Neural cell (in vitro differentiated cells): ENCODE measurements at regions not wholly inside any gene's neighbourhood (a gene's known extent, or its start where the extent isn't known, plus 50 kb on each side); places are given as distances from the start of the nearest gene placed in this dataset.

Experiments used
- CTCF ChIP-seq: fragments of 450-650 bp; IDR thresholded peaks from 2 replicates; pipeline ENCODE4 v1.5.1; 2014; ENCODE audit warnings: antibody characterized with exemption, mild to moderate bottlenecking, moderate library complexity; ENCODE audit not compliant: poor library complexity, severe bottlenecking
- EP300 ChIP-seq: fragments of 450-650 bp; conservative IDR thresholded peaks from 2 replicates; pipeline ENCODE4 v1.6.1; 2014; ENCODE audit warnings: antibody characterized with exemption, mild to moderate bottlenecking, moderate library complexity; ENCODE audit not compliant: poor library complexity, severe bottlenecking
- EZH2 ChIP-seq: fragments of 200-600, 300-800 bp; shearing (Covaris generic), sonication (generic); IDR thresholded peaks from 2 replicates; pipeline ENCODE4 v1.6.1; 2014; ENCODE audit warnings: antibody characterized with exemption, low read length, borderline replicate concordance, mild to moderate bottlenecking; ENCODE audit not compliant: insufficient read depth, poor library complexity, severe bottlenecking
- MXI1 ChIP-seq: fragments of 450-650 bp; conservative IDR thresholded peaks from 2 replicates; pipeline ENCODE4 v1.6.1; 2014; ENCODE audit warnings: antibody characterized with exemption, mild to moderate bottlenecking; ENCODE audit not compliant: poor library complexity, severe bottlenecking
- POLR2AphosphoS5 ChIP-seq: IDR thresholded peaks from 2 replicates; pipeline ENCODE4 v1.6.1; 2012
- RAD21 ChIP-seq: fragments of 450-650 bp; conservative IDR thresholded peaks from 2 replicates; pipeline ENCODE4 v1.6.1; 2014; ENCODE audit warnings: antibody characterized with exemption, mild to moderate bottlenecking, moderate library complexity
- REST ChIP-seq: IDR thresholded peaks from 2 replicates; pipeline ENCODE4 v1.6.1; 2012; ENCODE audit warnings: borderline replicate concordance
- SMC3 ChIP-seq: fragments of 450-650 bp; conservative IDR thresholded peaks from 2 replicates; pipeline ENCODE4 v1.6.1; 2014; ENCODE audit warnings: antibody characterized with exemption, mild to moderate bottlenecking, moderate library complexity; ENCODE audit not compliant: poor library complexity
- TAF1 ChIP-seq: IDR thresholded peaks from 2 replicates; pipeline ENCODE4 v1.6.1; 2012; ENCODE audit warnings: low read depth

- TF ChIP-seq CTCF (no peak), EZH2 (no peak), SMC3 (no peak), TAF1 (no peak), MXI1 (no peak), POLR2AphosphoS5 (no peak), EP300 (no peak), RAD21 (no peak), REST (no peak)
Observed at GRCh38 chr9:115978091-115978490, 175.5 kb upstream of the PAPPA start.
